ENCODE measurements at regions not wholly inside any gene's neighbourhood (a gene's known extent, or its start where the extent isn't known, plus 50 kb on each side); places are given as distances from the start of the nearest gene placed in this dataset.

DNA sequence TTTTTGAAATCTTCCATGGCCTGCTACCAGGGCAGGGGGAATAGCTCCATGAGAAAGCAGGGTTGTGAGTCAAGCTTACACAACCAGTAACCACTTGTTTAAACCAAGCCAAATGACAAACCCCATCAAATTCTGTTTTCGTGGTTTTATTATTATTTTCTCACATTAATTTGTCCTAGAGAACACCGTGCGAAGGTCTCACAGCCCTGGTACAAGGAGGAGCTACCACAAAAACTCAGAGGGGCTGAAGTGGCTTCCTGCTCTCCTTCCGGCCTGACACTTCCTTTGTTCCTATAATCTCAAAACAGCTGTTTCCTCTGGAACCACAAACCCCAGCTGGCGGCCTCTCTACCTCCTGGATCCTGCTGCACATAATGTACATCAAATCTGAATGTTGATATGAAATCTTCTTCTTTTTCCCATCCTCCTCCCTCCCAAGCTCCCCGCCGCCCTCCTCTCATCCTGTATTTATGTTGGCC lies 375.9 kb downstream of the MCTP2 start:
- no peak for DNase-seq

GRCh38 chr15:94610069-94610468 lies 378.7 kb downstream of the MCTP2 start:
- no peak for DNase-seq

- no peak for DNase-seq
Observed at GRCh38 chr15:94610485-94610884, 379.1 kb downstream of the MCTP2 start.

DNA sequence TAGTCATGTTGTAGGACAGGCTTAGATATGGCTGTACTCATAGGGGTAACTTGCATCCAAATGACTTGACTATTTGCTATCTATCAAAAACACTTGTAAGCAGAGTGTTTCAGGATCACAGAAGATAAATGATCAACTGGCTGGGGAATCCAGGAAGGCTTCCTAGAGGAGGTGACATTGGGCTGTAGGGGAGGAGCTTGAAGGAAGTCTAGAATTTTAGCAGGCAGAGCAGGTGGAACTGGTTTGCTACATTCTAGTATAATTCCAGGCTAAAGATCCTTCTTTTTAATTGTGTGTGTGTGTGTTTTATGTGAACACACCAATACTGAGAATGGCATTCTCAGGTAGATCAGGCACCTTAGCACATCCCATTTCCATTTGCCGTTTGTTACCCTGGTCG lies 380.3 kb downstream of the MCTP2 start:
- no peak for DNase-seq

GRCh38 chr15:94615688-94616087 lies 384.3 kb downstream of the MCTP2 start:
- DNase-seq = no peak

GRCh38 chr15:94620632-94621031 lies 389.3 kb downstream of the MCTP2 start:
- DNase-seq = no peak

DNA sequence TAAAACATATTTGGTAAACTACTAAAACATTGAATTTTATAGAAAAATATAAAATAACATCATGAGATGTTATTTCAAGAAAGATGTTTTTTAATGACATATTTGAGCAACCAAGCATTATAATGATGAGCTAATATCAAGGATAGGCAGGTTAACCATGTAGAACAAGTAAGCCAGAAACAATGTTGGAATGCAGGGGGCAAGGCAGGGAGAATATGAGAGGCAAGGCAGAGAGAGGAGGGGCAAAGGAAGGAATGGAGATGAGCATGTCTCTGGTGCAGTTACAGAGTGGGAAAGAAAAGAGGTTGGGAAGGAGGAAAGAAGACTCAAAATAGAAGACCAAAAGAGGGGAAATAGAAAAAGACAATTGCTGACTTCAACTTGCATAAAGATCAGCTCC lies 390.4 kb downstream of the MCTP2 start:
- DNase-seq = no peak

- no peak for DNase-seq
Observed at GRCh38 chr15:94626949-94627348, 395.6 kb downstream of the MCTP2 start.

GRCh38 chr15:94631608-94632007 lies 400.2 kb downstream of the MCTP2 start:
- no peak for DNase-seq

GRCh38 chr15:94638183-94638582 lies 406.8 kb downstream of the MCTP2 start:
- no peak for DNase-seq

- DNase-seq = no peak
Observed at GRCh38 chr15:94639701-94640100, 408.3 kb downstream of the MCTP2 start.

DNA sequence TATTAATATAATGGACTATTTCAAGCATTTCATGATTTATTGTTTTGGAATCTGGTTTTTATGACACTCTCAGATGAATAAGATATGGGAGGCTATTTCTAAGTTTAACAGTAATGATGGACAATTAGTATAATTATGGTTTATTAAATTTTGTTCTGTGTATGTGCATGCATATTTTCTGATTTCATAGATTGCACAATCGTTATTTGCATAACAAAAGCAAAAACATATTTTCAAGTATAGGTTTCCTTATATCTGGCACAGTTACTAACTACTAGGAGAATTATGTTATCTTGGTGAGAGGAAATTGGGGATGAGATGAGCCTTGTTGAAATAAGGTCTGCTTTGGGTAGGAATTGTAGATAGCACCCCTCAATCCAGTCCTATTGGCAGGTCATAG lies 413.1 kb downstream of the MCTP2 start:
- DNase-seq = no peak

DNA sequence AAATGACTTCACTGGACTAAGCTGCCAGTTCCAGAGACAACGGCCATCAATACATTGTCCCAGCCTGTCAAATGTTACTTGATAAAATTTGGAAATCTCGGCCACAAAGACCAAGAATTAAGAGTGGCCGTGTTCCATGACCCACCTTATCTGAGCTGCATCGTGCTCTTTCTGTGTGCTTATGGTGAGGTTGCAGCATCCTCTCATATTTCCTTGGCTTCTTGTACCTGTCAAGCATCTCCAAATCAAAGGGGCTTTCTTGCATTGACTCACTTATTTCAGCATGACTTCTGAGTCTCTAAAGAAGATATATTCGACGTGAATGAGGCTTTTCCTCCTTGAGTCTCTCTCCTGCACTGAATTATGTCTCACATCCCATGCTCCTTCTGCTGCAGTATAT lies 421.7 kb downstream of the MCTP2 start:
- no peak for DNase-seq

GRCh38 chr15:94655249-94655880 lies 424.0 kb downstream of the MCTP2 start:
- DNase-seq = no peak

GRCh38 chr15:94665676-94666441 lies 434.5 kb downstream of the MCTP2 start:
- DNase-seq = no peak

DNA sequence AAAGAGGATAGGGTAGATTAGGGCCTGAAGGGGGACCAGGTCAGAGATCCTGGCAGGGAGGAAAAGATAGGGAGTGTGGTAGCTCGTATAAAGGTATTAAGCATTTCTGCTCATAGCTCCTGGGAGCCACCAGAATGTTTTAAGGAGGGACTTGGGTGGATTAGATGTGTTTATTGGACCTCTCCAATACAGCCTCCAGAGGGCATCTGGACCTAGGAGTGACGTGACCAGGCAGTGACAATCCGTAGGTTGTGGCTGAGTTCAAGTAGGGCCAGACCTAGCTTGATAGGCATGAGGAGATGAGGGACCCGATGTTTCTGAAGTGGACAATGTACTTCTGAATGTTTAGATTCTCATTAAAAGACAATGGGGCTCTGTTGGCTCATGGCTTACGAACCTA lies 435.2 kb downstream of the MCTP2 start:
- no peak for DNase-seq

DNA sequence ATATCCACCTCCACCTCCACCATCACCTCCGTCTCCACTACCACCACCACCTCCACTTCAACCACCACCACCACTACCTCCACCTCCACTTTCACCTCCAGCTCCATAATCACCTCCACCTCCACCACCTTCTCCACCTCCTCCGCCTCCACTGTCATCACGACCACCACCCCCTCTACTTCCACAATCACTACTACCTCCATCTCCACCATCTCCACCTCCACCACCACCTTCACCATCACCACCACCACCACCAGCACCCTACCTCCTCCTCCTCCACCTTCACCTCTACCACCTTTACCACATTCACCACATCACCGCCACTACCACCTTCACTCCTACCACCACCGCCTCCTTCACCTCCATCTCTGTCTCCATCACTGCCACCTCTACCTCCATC lies 435.7 kb downstream of the MCTP2 start:
- no peak for DNase-seq

- peak; percentile 58 for DNase-seq
Observed at GRCh38 chr15:94670438-94671034, 439.2 kb downstream of the MCTP2 start.

DNA sequence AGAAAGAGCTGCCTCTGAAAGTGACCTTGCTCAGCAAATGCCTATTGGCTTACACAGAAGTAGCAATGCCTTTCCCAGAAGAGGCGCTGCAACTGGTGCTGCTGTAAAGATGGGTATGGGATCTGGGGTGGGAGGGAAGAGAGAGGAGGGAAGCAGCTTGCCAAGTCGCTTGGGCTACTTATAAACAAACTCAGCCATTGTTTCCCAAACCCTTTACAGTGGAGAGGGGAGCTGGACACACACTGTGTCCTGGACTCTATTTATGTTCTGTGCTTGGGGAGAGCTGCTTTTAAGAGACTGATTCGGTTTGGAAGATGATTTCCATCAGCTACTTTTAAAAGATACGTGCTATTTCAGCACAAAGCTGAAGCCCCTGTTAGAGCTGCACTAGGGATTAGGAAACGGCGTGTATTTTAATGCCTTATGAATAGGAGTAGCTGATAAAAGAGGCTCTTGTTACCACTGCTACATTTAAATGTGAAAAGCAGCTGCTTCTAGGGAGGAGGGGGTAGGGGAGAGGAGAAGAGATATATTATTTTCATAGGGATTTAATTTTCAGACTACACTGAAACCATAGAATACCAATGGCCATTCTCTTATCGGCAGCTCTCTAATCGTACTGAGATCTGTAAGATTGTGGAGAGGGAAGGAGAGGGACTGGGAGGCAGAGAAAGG lies 440.6 kb downstream of the MCTP2 start:
- DNase-seq = peak; percentile 42

GRCh38 chr15:94673801-94674200 lies 442.4 kb downstream of the MCTP2 start:
- DNase-seq = no peak

- no peak for DNase-seq
Observed at GRCh38 chr15:94674296-94674695, 442.9 kb downstream of the MCTP2 start.

DNA sequence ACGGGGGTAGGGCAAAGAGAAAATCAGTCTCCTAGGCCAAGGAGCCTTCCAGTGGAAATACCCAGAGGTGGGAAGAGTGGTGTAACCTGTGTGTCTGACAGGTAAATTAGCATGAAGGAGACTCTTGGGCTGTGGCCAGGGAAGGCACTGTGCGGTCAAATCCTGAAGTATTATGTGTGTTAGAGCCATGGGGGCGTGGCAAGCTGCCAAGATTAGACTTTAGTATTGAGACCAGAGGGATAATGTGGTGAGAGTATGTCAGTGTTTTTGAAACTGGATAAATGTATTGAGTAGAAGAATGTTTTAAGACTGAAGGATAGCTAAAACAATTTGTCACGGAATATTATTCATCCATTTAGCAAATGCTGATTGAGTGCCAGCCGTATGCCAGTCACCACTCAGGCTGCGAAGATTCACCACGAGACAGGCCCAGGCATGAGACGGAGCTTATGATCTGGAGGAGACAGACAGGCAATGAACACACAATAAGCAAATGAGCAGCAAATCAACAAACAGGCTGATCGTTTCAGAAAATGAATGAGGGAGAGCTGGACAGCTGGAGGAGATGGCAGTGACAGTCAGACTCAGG lies 445.9 kb downstream of the MCTP2 start:
- no peak for DNase-seq

GRCh38 chr15:94682171-94682570 lies 450.8 kb downstream of the MCTP2 start:
- DNase-seq = no peak

Measured in NCI-H1092 treated with DMSO at 0.1 percent for 48 hours (cell line).